ENCODE measurements at regions not wholly inside any gene's neighbourhood (a gene's known extent, or its start where the extent isn't known, plus 50 kb on each side); places are given as distances from the start of the nearest gene placed in this dataset.

- Histone ChIP-seq H3K9ac (ENCODE audit: low read depth, low read length, poor library complexity) (no peak overlapping the region), H2AFZ (ENCODE audit: low read length) (no peak overlapping the region), H3K9me3 (replicated peaks in 1 of 2; ENCODE audit: control insufficient read depth in 2 of 2, insufficient read depth in 1 of 2, low read depth in 1 of 2, low read length in 2 of 2) (no peaks in the 10 kb centered on the region), H3K36me3 (replicated peaks in 1 of 2; ENCODE audit: control insufficient read depth in 2 of 2, insufficient read depth in 2 of 2, low read length in 2 of 2) (no peaks in the 10 kb centered on the region), H2AK5ac (ENCODE audit: low read depth, low read length) (no peak overlapping the region), H2BK5ac (ENCODE audit: low read length) (no peak overlapping the region), H3K4me2 (ENCODE audit: insufficient read depth, low read length, poor library complexity, severe bottlenecking) (no peak overlapping the region), H2BK15ac (ENCODE audit: low read length) (no peak overlapping the region), H3K27me3 (ENCODE audit: control insufficient read depth in 3 of 3, insufficient read depth in 3 of 3, low read depth in 1 of 3, low read length in 3 of 3) (no peaks in the 10 kb centered on the region), H4K91ac (ENCODE audit: low read depth, low read length, poor library complexity) (no peak overlapping the region), H3K4me3 (ENCODE audit: low read length in 2 of 2) (no peak overlapping the region), H2BK12ac (ENCODE audit: low read length) (no peak overlapping the region), H3K14ac (ENCODE audit: low read length) (no peak overlapping the region), H4K8ac (ENCODE audit: low read depth, low read length) (no peak overlapping the region), H3K4ac (ENCODE audit: low read length) (no peak overlapping the region), H3K18ac (ENCODE audit: low read length) (no peak overlapping the region), H3K79me1 (ENCODE audit: low read depth, low read length) (no peaks in the 10 kb centered on the region), H3K4me1 (ENCODE audit: control insufficient read depth in 2 of 2, insufficient read depth in 1 of 2, low read depth in 1 of 2, low read length in 2 of 2) (no peaks in the 10 kb centered on the region), H3K27ac (replicated peaks; ENCODE audit: low read length) (no peak overlapping the region), H3K23ac (ENCODE audit: low read depth, low read length, poor library complexity) (no peak overlapping the region), H2BK120ac (ENCODE audit: low read depth, low read length) (no peak overlapping the region)
- DNase-seq (ENCODE audit: low spot score) = no peak
- no CpG with 5 or more reads among the region's 1 CpG for WGBS, 2 donors (ENCODE audit: extremely low coverage in 2 of 2, insufficient read length in 2 of 2, insufficient replicate concordance in 1 of 2)
These were observed 1316.7 kb upstream of the SLC10A2 start for GRCh38 chr13:104382951-104383350.

GRCh38 chr13:104376588-104376987, 1310.4 kb upstream of the SLC10A2 start:
- Histone ChIP-seq H3K27me3 (ENCODE audit: control insufficient read depth in 3 of 3, insufficient read depth in 3 of 3, low read depth in 1 of 3, low read length in 3 of 3) (no peaks in the 10 kb centered on the region), H4K91ac (ENCODE audit: low read depth, low read length, poor library complexity) (no peak overlapping the region), H3K79me1 (ENCODE audit: low read depth, low read length) (no peaks in the 10 kb centered on the region), H3K27ac (replicated peaks; ENCODE audit: low read length) (no peak overlapping the region), H3K4me1 (ENCODE audit: control insufficient read depth in 2 of 2, insufficient read depth in 1 of 2, low read depth in 1 of 2, low read length in 2 of 2) (no peaks in the 10 kb centered on the region), H3K4ac (ENCODE audit: low read length) (no peak overlapping the region), H3K9ac (ENCODE audit: low read depth, low read length, poor library complexity) (no peak overlapping the region), H2BK12ac (ENCODE audit: low read length) (no peak overlapping the region), H3K9me3 (replicated peaks in 1 of 2; ENCODE audit: control insufficient read depth in 2 of 2, insufficient read depth in 1 of 2, low read depth in 1 of 2, low read length in 2 of 2) (no peaks in the 10 kb centered on the region), H3K4me3 (ENCODE audit: low read length in 2 of 2) (no peak overlapping the region), H2BK15ac (ENCODE audit: low read length) (no peak overlapping the region), H2AK5ac (ENCODE audit: low read depth, low read length) (no peak overlapping the region), H3K18ac (ENCODE audit: low read length) (no peak overlapping the region), H3K23ac (ENCODE audit: low read depth, low read length, poor library complexity) (no peak overlapping the region), H2AFZ (ENCODE audit: low read length) (no peak overlapping the region), H3K4me2 (ENCODE audit: insufficient read depth, low read length, poor library complexity, severe bottlenecking) (no peak overlapping the region), H2BK120ac (ENCODE audit: low read depth, low read length) (no peak overlapping the region), H3K14ac (ENCODE audit: low read length) (no peak overlapping the region), H4K8ac (ENCODE audit: low read depth, low read length) (no peak overlapping the region), H3K36me3 (replicated peaks in 1 of 2; ENCODE audit: control insufficient read depth in 2 of 2, insufficient read depth in 2 of 2, low read length in 2 of 2) (no peaks in the 10 kb centered on the region), H2BK5ac (ENCODE audit: low read length) (no peak overlapping the region)
- no peak for DNase-seq (ENCODE audit: low spot score)
- no CpG with 5 or more reads among the region's 1 CpG for WGBS, 2 donors (ENCODE audit: extremely low coverage in 2 of 2, insufficient read length in 2 of 2, insufficient replicate concordance in 1 of 2)

GRCh38 chr13:104375614-104376013, 1309.4 kb upstream of the SLC10A2 start:
- Histone ChIP-seq H3K23ac (ENCODE audit: low read depth, low read length, poor library complexity) (no peak overlapping the region), H3K9me3 (replicated peaks in 1 of 2; ENCODE audit: control insufficient read depth in 2 of 2, insufficient read depth in 1 of 2, low read depth in 1 of 2, low read length in 2 of 2) (no peaks in the 10 kb centered on the region), H3K4me3 (ENCODE audit: low read length in 2 of 2) (no peak overlapping the region), H3K4ac (ENCODE audit: low read length) (no peak overlapping the region), H3K79me1 (ENCODE audit: low read depth, low read length) (no peaks in the 10 kb centered on the region), H2BK12ac (ENCODE audit: low read length) (no peak overlapping the region), H2AFZ (ENCODE audit: low read length) (no peak overlapping the region), H3K27ac (replicated peaks; ENCODE audit: low read length) (no peak overlapping the region), H3K14ac (ENCODE audit: low read length) (no peak overlapping the region), H3K36me3 (replicated peaks in 1 of 2; ENCODE audit: control insufficient read depth in 2 of 2, insufficient read depth in 2 of 2, low read length in 2 of 2) (no peaks in the 10 kb centered on the region), H2BK15ac (ENCODE audit: low read length) (no peak overlapping the region), H3K4me1 (ENCODE audit: control insufficient read depth in 2 of 2, insufficient read depth in 1 of 2, low read depth in 1 of 2, low read length in 2 of 2) (no peaks in the 10 kb centered on the region), H2AK5ac (ENCODE audit: low read depth, low read length) (no peak overlapping the region), H4K8ac (ENCODE audit: low read depth, low read length) (no peak overlapping the region), H2BK120ac (ENCODE audit: low read depth, low read length) (no peak overlapping the region), H3K18ac (ENCODE audit: low read length) (no peak overlapping the region), H2BK5ac (ENCODE audit: low read length) (no peak overlapping the region), H3K27me3 (ENCODE audit: control insufficient read depth in 3 of 3, insufficient read depth in 3 of 3, low read depth in 1 of 3, low read length in 3 of 3) (no peaks in the 10 kb centered on the region), H4K91ac (ENCODE audit: low read depth, low read length, poor library complexity) (no peak overlapping the region), H3K4me2 (ENCODE audit: insufficient read depth, low read length, poor library complexity, severe bottlenecking) (no peak overlapping the region), H3K9ac (ENCODE audit: low read depth, low read length, poor library complexity) (no peak overlapping the region)
- no peak for DNase-seq (ENCODE audit: low spot score)
- WGBS, 2 donors (ENCODE audit: extremely low coverage in 2 of 2, insufficient read length in 2 of 2, insufficient replicate concordance in 1 of 2) = no CpG with 5 or more reads among the region's 1 CpG

GRCh38 chr13:104372095-104372655, 1306.0 kb upstream of the SLC10A2 start:
- Histone ChIP-seq H3K4me3 (ENCODE audit: low read length in 2 of 2) (no peak overlapping the region), H4K91ac (ENCODE audit: low read depth, low read length, poor library complexity) (no peak overlapping the region), H2BK5ac (ENCODE audit: low read length) (no peak overlapping the region), H4K8ac (ENCODE audit: low read depth, low read length) (no peak overlapping the region), H2AK5ac (ENCODE audit: low read depth, low read length) (no peak overlapping the region), H2BK120ac (ENCODE audit: low read depth, low read length) (no peak overlapping the region), H2BK15ac (ENCODE audit: low read length) (no peak overlapping the region), H3K79me1 (ENCODE audit: low read depth, low read length) (no peaks in the 10 kb centered on the region), H3K9ac (ENCODE audit: low read depth, low read length, poor library complexity) (no peak overlapping the region), H3K18ac (ENCODE audit: low read length) (no peak overlapping the region), H3K9me3 (replicated peaks in 1 of 2; ENCODE audit: control insufficient read depth in 2 of 2, insufficient read depth in 1 of 2, low read depth in 1 of 2, low read length in 2 of 2) (no peaks in the 10 kb centered on the region), H3K4me2 (ENCODE audit: insufficient read depth, low read length, poor library complexity, severe bottlenecking) (no peak overlapping the region), H3K4me1 (ENCODE audit: control insufficient read depth in 2 of 2, insufficient read depth in 1 of 2, low read depth in 1 of 2, low read length in 2 of 2) (no peaks in the 10 kb centered on the region), H3K14ac (ENCODE audit: low read length) (no peak overlapping the region), H3K4ac (ENCODE audit: low read length) (no peak overlapping the region), H2BK12ac (ENCODE audit: low read length) (no peak overlapping the region), H3K27me3 (ENCODE audit: control insufficient read depth in 3 of 3, insufficient read depth in 3 of 3, low read depth in 1 of 3, low read length in 3 of 3) (no peaks in the 10 kb centered on the region), H2AFZ (ENCODE audit: low read length) (peak overlapping the region; percentile 0), H3K27ac (replicated peaks; ENCODE audit: low read length) (no peak overlapping the region), H3K23ac (ENCODE audit: low read depth, low read length, poor library complexity) (no peak overlapping the region), H3K36me3 (replicated peaks in 1 of 2; ENCODE audit: control insufficient read depth in 2 of 2, insufficient read depth in 2 of 2, low read length in 2 of 2) (no peaks in the 10 kb centered on the region)
- whole genome bisulfite sequencing, 2 donors (ENCODE audit: extremely low coverage in 2 of 2, insufficient read length in 2 of 2, insufficient replicate concordance in 1 of 2) = no CpG with 5 or more reads among the region's 6 CpGs
- DNase-seq (ENCODE audit: low spot score) = no peak

Measured in neuronal stem cell (in vitro differentiated cells).